ENCODE measurements at regions not wholly inside any gene's neighbourhood (a gene's known extent, or its start where the extent isn't known, plus 50 kb on each side); places are given as distances from the start of the nearest gene placed in this dataset.
A peak's percentile ranks its signal among the peaks of the same experiment; 100 is the strongest.
"Not testable (repeated sequence)": the region's sequence is repeated elsewhere in the genome, so short reads cannot be mapped to it uniquely, and the experiment has no call there.

GRCh38 chr5:43815497-43815896, 212.5 kb downstream of the NNT start:
- DNase-seq = no peak

- DNase-seq = no peak
These were observed 201.7 kb downstream of the NNT start for GRCh38 chr5:43804723-43805122.

- no peak for DNase-seq
These were observed 201.1 kb downstream of the NNT start for GRCh38 chr5:43804041-43804440.

- peak; percentile 11 for DNase-seq
These were observed 199.7 kb downstream of the NNT start for GRCh38 chr5:43802651-43803050.

- peak; percentile 79 for DNase-seq
These were observed 199.1 kb downstream of the NNT start for GRCh38 chr5:43802119-43802518.

GRCh38 chr5:43798740-43799139, 195.8 kb downstream of the NNT start:
- DNase-seq = no peak

GRCh38 chr5:43791880-43792279, 188.9 kb downstream of the NNT start:
- not testable (repeated sequence) for DNase-seq

GRCh38 chr5:43785198-43785597, 182.2 kb downstream of the NNT start:
- DNase-seq = no peak

GRCh38 chr5:43780586-43780985, 177.6 kb downstream of the NNT start:
- peak; percentile 71 for DNase-seq

- DNase-seq = peak; percentile 6
These were observed 172.0 kb downstream of the NNT start for GRCh38 chr5:43774881-43775399.

- DNase-seq = peak; percentile 84
These were observed 170.5 kb downstream of the NNT start for GRCh38 chr5:43773478-43773844.

- DNase-seq = peak; percentile 80
These were observed 169.9 kb downstream of the NNT start for GRCh38 chr5:43772764-43773477.

GRCh38 chr5:43772458-43772763, 169.4 kb downstream of the NNT start:
- DNase-seq = no peak

GRCh38 chr5:43771611-43772031, 168.6 kb downstream of the NNT start:
- no peak for DNase-seq

- peak; percentile 84 for DNase-seq
These were observed 166.8 kb downstream of the NNT start for GRCh38 chr5:43769571-43770355.
